ENCODE measurements at regions not wholly inside any gene's neighbourhood (a gene's known extent, or its start where the extent isn't known, plus 50 kb on each side); places are given as distances from the start of the nearest gene placed in this dataset.

DNA sequence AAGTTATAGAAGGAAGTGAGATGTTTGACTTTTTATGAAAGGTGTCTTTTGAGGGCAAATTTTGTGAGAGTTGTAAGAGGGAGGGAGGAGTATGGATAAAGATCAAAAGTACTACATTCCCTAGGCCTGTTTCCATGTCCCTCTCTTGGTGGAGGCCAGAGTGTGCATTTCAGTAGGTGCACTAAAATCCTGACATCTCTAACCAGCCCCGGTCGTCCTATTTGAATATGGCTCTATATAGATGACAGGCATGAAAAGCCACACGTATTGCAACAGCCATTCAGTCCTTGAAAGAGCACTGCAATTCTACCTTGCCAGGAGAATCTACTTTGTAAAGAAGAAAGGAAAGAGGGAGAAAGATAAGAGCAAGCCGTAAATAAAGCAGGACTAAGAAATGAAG, 510.1 kb downstream of the IRS2 start:
- TF ChIP-seq GATA3 (IDR thresholded peaks at IDR 0.05; ENCODE audit: low read depth, low read length) (no peak), GATA2 (IDR thresholded peaks at IDR 0.05; ENCODE audit: low read depth, low read length) (no peak)
